Fibroblast of skin of back (primary cell): ENCODE measurements at regions not wholly inside any gene's neighbourhood (a gene's known extent, or its start where the extent isn't known, plus 50 kb on each side); places are given as distances from the start of the nearest gene placed in this dataset.
"Not testable (repeated sequence)": the region's sequence is repeated elsewhere in the genome, so short reads cannot be mapped to it uniquely, and the experiment has no call there.

Experiments used
- DNase-seq: peaks from one replicate; pipeline ENCODE4 v3.0.0-alpha.2; 2013

DNA sequence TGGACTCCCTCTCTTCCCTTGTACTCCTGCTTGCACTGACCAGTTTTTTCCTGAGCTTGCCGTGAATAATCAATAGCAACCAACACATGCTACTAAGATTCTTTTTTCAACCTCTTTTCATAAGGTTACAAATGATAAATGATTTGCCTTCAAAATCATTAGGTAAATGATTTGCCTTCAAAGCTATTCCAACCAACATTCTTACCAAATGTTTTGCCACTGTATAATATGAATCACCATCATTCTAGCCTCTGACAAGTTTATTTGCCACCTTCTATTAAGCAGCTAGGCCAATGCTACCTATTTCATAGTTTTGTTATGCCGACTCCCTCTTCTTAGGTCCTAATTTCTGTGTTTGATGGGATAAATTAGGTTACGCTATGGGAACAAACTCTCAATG lies 385.1 kb downstream of the DTWD2 start:
- DNase-seq = no peak

DNA sequence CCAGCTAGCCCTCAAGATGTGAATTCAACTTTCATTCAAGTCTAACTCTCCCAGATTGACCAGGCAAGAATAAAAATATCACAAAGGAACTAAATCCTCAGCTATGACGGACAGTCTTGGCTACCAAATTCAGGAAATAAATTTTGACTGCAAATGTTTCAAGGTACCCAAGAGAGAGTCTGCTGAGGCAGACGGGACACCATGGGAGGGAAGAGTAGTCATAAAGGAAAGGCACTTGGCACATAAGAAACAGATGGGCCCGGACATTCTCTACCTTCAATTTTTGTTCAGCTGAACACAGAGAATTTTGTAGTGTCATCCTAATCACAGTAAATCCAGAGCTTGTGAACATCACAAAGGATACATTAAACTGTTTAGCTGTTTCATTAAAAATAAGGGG lies 390.0 kb downstream of the DTWD2 start:
- no peak for DNase-seq

GRCh38 chr5:118597543-118597942 lies 390.8 kb downstream of the DTWD2 start:
- no peak for DNase-seq

GRCh38 chr5:118596255-118596654 lies 392.1 kb downstream of the DTWD2 start:
- no peak for DNase-seq

- DNase-seq = no peak
Measured at GRCh38 chr5:118593003-118593328, 395.4 kb downstream of the DTWD2 start.

- DNase-seq = no peak
Measured at GRCh38 chr5:118592229-118593002, 395.9 kb downstream of the DTWD2 start.

DNA sequence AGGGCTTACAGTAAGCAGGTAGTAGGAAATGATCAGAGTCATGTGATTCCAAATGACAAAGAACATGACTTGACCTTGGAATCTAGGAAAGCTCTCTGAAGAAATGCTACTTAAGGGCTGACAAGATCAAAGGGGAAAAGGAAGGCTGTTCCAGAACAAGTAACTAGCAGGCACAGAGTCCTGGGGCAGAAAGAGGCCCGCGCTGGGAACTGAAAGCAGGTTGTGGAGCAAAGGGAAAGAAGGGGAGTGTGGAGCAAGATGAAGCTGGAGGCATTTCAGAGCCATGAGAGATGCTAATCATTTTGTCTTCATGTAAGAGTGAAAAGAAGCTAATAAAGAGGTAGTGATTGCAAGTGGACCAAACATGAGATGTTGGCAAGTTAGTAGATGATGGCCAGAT lies 397.5 kb downstream of the DTWD2 start:
- no peak for DNase-seq

DNA sequence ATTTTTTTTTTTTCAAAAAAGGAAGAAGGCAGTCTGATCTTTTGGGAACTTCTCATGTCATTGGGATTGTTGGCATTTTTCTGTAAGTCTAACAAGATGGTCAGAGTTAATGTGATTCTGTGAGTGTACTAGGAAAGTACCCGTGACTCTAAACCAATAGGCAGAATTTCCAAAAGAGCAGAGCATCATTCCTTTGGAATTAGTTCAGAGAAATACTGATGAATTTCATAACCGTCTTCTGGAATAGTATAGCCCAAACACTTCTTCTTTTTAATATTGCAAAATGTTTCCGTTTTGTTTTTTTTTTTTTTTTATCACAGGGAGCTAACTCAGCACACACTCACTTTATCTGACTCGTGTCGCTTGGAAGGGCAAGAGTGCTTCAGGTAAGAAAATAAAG lies 407.4 kb downstream of the DTWD2 start:
- DNase-seq = peak; percentile 27

DNA sequence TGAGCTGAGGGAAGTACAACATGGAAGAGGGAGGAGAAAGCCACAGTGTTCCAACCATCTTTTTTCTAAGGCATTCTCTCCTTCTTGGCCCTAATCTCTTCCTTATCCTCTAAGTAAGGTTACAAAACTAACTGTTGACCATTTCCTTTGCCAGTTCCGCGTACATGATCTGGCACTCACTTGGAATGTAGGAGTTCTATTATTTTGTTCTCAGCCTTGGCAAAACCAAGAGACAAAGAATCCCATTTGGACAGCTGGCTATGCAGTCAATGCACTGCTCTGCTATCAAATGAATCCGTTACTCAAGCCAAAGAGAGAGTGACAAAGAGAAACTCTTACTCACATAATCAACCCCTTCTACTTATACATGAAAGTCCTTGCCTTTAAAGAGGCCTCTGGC lies 410.3 kb downstream of the DTWD2 start:
- no peak for DNase-seq

DNA sequence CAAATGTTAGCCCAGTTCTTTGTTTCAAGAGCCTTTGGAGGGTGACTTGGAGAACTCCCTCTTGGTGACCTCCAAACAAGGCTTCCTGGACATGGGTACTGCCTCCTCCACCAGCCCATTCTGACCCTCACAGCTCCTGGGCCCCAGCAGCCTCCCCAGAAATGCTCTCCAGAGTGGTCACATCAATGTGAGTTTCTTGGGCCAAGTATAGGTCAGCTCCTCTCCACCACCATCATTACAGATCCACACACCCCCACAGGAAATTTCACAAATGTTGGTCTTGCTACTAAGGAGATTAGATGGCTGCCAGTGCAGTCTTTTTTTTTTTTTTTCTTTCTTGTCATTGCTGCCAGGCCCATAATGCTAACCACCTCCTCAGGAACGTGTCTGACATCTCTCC lies 410.7 kb downstream of the DTWD2 start:
- no peak for DNase-seq

DNA sequence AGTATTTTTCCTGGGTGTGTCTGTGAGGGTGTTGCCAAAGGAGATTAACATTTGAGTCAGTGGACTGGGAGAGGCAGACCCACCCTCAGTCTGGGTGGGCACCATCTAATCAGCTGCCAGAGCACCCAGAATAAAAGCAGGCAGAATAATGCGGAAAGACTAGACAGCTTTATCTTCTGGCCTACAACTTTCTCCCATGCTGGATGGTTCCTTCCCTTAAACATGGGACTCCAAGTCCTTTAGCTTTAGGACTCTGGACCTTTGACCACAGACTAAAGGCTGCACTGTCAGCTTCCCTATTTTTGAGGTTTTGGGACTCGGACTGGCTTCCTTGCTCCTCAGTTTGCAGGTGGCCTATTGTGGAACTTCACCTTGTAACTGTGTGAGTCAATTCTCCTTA lies 418.1 kb downstream of the DTWD2 start:
- DNase-seq = not testable (repeated sequence)

- not testable (repeated sequence) for DNase-seq
Measured at GRCh38 chr5:118569596-118569995, 418.8 kb downstream of the DTWD2 start.

DNA sequence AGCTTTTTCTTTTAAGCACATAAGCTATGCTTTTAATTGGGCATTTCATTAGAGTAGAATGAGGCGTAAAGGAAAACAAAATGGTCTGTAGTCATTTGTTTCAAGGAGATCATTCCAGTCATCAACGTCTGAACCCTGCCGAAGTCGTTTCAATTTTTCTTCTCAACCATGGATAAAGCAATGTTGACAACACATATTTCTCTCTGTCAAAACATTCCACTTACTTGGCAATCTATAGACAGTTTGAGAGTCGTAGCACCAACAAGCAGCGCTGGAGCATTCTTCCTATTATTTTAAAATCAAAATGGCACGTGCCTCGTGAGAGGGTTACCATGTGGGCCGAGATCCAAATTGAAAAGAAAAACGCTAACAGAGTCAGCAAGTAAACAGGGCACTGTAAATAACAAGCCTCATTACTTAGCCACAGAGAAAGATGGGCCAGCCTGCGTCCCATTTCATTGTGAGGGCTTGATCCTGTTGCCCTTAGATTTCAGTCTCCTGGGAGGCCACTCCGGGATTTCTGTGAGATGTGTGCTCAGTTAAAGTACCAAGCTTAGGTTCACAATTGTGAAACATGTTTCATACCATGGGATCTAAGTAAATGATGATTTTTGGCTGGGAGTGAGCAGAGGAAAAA lies 422.9 kb downstream of the DTWD2 start:
- DNase-seq = no peak

GRCh38 chr5:118561971-118562370 lies 426.4 kb downstream of the DTWD2 start:
- DNase-seq = no peak

DNA sequence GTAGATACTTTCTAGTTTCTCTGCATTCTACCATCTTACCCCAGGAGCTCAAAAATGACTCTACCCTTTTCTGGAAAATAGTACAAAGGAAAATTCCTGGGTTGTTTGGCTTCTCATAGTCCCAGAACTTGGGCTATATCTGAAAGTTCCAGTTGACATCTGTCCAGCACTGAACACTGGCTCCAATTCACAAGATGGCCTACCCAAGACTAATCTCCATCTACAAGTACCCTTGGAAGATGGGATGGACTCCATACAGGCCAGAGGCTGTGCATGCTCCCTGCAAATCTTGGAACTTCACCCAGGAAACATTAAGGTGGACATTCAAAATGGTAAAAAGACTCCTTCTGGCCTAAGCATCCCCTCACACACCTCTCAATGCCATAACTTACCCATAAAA lies 427.1 kb downstream of the DTWD2 start:
- no peak for DNase-seq

GRCh38 chr5:118558871-118559270 lies 429.5 kb downstream of the DTWD2 start:
- DNase-seq = peak; percentile 75

GRCh38 chr5:118557251-118557661 lies 431.1 kb downstream of the DTWD2 start:
- peak; percentile 67 for DNase-seq

GRCh38 chr5:118556792-118557191 lies 431.6 kb downstream of the DTWD2 start:
- DNase-seq = no peak

- no peak for DNase-seq
Measured at GRCh38 chr5:118555727-118556126, 432.6 kb downstream of the DTWD2 start.

GRCh38 chr5:118554981-118555380 lies 433.4 kb downstream of the DTWD2 start:
- no peak for DNase-seq

DNA sequence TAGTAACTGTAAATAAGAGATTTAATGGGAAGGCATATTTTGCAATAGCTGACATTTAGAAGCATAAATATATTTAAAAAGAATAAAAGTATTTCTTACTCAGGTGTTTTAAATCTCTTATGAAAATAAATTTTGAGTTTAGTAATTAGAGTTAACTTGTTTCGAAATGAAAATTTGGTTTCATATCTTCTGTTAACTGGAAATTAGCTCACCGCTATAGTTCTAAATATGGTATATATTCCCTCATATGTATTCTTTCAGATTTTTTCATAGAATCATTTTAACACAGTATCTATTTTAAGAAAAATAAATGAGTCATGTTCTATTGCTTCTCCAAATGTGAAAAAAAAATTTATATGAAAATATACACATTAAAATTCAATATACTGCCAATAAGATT lies 434.1 kb downstream of the DTWD2 start:
- DNase-seq = no peak

- DNase-seq = peak; percentile 99
Measured at GRCh38 chr5:118553662-118554061, 434.7 kb downstream of the DTWD2 start.

DNA sequence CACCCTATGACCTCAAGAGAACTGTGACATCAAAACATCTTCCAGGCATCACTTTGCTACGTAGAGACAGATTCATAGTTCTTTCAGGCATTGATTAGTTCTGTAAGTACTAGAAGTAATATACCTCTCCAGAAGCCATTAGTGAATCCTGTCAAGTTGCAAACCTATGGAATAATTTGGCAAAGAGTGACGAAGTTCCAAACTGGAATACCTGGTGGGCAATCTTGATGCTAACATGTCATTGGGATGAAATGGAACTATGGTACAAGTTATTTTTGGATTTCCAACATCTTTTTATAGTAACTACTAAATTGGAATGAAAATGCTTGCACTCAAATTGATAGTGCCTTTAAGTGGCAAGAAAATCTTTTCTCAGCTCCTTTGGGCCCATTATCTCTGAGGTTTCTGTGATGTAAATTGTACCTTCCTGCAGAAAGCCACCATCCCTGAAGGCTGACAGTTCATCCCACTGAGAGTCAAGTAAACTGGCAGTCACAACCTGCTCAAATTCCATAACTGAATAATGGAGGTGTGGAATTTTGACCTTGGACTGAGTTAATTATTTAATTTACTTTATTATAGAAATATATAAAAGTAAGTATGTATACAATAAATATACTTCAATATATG lies 435.5 kb downstream of the DTWD2 start:
- DNase-seq = no peak

GRCh38 chr5:118552146-118552545 lies 436.2 kb downstream of the DTWD2 start:
- DNase-seq = no peak
